ENCODE measurements at regions not wholly inside any gene's neighbourhood (a gene's known extent, or its start where the extent isn't known, plus 50 kb on each side); places are given as distances from the start of the nearest gene placed in this dataset.
"Not testable (repeated sequence)": the region's sequence is repeated elsewhere in the genome, so short reads cannot be mapped to it uniquely, and the experiment has no call there.

GRCh38 chr12:94816746-94817145 lies 166.4 kb upstream of the TMCC3 start:
- TF ChIP-seq EZH2 (IDR thresholded peaks at IDR 0.05; ENCODE audit: low read depth); CTCF (conservative IDR thresholded peaks at IDR 0.05): not testable (repeated sequence)
